HG03521 (cell line): ENCODE measurements at regions not wholly inside any gene's neighbourhood (a gene's known extent, or its start where the extent isn't known, plus 50 kb on each side); places are given as distances from the start of the nearest gene placed in this dataset.
"Not testable (repeated sequence)": the region's sequence is repeated elsewhere in the genome, so short reads cannot be mapped to it uniquely, and the experiment has no call there.

Experiments used
- ATAC-seq: cut with Tn5 transposase; IDR thresholded peaks from one replicate; pipeline ENCODE4 v1.9.1; 2021; ENCODE audit warnings: mild to moderate bottlenecking, moderate library complexity; ENCODE audit not compliant: unreplicated experiment

DNA sequence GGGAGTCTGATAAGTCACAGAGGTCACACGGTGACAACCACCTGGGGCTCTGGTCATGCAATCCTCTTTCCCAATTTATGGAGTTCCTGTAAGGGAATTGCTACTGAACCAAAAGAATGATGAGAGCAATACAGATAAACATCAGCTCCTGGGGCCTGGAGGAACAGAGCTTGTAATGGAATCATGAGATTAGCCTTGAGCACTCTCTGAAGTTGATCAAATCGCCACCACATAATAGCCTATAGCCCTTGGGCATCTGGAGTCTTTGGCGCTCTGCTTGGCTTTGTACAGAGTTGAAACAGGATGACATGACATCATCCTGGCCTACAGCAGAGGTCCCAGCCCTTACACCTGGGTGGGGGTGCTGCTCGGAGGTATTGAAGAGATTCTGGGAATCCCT is 154.3 kb upstream of the DTNBP1 start:
- no peak for ATAC-seq

DNA sequence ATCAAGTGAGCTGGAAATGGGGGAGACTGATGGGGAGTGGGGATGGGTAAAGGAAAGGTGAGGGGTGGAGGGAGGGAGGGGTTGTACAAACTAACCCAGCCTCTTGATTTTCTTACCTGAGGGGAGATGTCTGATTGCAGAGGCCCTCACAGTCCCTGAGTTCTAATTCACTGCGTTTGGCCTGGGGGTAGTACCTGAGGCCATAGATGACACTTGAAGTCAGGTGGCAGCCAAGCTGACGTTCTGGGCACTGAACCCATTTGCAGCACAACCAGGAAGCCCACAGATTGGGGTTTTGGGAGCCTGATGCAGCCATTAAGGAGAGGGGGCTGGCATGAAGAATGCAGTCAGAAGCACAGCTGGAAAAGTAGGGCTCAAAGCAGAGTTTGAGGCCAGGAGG is 153.8 kb upstream of the DTNBP1 start:
- no peak for ATAC-seq

DNA sequence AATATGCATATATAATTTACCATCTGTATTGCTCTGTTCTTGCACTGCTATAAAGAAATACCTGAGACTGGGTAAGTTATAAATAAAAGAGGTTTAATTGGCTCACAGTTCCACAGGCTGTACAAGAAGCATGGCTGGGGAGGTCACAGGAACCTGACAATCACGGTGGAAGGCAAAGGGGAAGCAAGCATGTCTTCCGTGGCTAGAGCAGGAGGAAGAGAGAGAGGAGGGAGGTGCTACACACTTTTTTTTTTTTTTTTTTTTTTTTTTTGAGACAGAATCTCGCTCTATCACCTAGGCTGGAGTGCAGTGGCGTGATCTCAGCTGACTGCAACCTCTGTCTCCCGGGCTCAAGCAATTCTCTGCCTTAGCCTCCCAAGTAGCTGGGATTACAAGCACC is 150.9 kb upstream of the DTNBP1 start:
- not testable (repeated sequence) for ATAC-seq

DNA sequence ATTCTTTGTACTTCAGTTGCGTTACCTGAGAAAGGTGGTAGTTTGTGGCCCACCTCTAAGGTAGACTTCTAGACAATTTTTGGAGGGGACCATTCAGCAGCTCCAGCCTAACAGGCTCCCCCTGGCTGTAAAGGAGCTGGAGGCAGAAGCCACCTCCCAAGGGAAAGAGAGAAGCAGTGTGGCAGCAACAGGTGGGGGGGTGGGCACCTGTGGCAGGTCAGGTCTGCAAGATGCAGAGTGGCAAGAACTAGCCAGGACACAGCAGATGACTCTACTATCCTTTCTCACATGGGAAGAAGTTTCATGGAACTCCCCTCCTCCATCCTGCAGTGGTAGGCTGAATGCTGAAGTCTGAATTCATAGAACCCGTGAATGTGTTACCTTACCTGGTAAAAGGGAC is 148.3 kb upstream of the DTNBP1 start:
- ATAC-seq, result no peak

DNA sequence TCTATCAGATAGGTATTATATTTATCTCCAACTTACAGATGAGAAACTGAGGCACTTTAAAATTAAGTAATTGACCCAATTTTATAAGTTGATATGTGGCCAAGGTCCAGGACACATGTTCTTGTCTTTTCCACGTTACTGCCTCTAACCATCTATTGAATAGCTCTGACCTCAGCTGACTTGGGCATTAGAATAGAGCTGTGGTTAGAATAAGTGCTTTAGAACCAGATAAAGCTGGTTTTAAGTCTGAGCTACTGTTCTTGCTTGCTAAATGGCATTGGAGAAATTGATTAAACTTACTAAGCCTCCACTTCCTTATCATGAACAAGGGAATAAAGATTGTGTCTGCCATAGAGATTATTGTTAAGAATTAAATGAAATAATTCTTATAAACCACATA is 147.8 kb upstream of the DTNBP1 start:
- no peak for ATAC-seq

DNA sequence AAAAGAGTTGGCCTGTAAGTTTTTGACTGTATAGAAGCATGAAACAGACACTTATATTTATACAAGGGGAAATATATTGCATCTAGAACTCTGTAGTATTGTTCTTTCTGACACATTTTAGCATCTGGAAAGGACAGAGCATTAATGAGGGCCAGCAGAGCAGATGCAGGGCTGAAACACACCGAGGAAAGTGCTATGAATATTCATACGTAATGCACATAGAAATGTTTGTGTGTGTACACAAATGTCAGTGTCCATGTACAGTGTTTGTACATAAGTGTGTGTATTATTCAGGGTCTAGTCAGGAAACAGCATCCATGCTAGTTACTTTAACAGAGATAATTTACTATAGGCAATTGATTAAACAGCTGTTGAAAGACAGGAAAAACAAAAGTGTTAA is 146.5 kb upstream of the DTNBP1 start:
- no peak for ATAC-seq

DNA sequence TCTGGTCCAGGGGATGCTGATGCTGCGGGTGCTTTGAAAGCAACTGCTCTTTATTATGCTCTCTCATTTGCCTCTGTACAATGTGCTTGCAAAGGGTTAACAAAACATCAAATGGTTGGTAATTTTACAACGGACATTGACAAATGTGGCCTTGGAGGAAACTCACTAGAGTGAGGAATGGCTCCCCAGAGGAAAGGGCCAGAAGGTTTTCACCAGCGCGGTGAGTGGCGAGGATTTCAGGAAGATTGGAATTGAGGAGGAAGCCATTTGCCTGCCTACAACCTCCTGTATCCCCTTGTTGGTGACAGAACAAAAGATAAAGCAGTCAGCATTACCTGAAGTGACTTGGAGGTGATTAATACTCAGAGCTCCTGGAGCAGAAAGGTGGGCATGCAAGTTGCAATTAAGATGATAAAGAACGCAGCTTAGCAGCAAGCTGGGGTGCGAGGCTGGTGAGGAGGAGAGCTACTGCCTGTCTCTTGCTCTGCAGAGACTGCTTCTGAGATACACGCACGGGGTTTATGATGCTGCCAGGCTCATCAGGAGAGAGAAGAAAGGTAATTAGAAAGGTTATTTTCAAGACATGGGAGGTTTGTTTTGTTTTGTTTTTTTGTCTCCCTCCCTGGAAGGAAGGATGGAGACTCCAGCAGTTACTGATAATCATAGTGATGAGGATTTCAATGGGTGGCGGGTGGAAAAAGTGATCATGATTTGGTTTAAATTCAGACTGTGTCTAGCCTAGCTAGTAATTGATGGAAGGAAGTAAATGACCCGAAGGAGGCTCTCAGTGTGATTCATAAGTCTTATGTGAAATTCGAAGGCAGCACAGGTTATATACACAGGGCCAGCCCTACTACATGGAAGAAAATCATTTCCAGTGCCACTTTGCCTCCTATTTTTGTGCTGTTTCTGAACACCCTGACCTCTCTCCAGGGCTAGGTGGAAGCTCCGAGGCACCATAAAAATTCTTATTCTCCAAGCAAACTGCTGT is 141.6 kb upstream of the DTNBP1 start:
- no peak for ATAC-seq

DNA sequence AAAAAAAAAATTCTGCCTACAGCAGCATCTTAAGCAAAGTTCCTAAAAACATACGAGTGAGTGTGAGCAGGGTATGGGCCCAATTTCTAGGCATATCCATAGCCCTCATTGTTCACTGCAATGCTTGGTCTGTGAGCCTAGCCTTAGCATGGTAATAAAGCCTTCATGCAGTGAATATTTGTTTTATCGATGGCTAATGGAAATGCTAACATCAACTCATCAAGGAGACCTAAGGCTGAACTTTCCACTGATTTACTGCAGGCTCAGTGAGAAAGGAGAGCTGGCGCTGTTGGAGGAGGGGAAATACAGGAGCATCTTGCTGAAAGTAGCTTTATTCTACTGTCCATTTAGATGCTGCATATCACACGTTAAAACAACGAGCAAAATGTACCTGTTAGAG is 139.6 kb upstream of the DTNBP1 start:
- no peak for ATAC-seq

DNA sequence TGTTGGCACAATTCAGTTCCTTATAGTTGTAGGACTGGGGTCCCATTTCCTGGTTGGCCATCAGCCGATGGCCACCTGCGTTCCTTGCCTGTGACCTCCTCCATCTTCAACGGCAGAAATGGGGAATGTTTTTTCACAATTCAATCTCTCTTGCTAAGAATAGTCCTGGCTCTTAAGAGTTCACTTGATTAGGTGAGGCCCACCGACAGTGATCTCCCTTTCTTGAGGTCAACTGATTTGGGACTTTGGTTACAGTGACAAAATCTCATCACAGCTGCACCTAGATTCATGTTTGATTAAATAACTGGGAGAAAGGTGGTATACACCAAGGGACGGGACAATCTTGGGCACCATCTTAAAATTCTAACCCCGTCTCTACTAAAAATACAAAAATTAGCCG is 139.1 kb upstream of the DTNBP1 start:
- no peak for ATAC-seq

DNA sequence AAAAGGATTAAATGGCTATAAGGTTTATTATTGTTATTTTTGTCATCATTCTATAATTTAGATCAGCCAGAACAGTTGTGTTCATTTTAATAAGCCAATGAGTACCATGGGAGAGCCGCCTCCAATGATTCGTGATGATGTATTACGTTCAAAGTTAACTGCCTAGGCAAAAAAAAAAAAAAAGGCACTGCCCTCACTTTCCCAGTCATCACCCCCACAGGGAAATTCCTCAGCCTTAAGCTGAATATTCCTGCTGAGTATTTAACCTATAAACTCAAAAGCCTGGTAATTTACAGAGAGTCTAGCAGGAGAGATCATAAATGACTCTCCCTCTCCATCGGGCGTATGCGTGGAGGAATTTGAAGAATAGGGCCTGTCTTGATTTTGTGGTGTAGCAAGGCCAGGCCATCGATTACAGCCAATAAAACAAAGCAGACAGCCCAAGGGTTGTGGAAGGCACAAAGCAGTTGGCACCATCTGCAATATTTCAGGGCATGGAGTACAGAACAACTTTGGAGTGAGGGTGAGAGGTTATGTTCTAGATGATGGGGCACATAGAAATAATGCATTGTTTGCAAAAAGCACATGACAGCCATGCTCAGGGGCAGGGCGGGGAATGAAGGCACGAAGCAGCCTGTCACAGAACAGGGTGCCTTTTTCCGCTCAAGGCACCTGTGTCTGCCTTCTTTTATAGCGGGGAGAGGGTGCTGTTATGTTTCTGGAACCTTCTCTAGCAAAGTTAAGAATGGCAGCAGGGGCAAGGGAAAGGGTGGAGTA is 138.2 kb upstream of the DTNBP1 start:
- ATAC-seq, result no peak

DNA sequence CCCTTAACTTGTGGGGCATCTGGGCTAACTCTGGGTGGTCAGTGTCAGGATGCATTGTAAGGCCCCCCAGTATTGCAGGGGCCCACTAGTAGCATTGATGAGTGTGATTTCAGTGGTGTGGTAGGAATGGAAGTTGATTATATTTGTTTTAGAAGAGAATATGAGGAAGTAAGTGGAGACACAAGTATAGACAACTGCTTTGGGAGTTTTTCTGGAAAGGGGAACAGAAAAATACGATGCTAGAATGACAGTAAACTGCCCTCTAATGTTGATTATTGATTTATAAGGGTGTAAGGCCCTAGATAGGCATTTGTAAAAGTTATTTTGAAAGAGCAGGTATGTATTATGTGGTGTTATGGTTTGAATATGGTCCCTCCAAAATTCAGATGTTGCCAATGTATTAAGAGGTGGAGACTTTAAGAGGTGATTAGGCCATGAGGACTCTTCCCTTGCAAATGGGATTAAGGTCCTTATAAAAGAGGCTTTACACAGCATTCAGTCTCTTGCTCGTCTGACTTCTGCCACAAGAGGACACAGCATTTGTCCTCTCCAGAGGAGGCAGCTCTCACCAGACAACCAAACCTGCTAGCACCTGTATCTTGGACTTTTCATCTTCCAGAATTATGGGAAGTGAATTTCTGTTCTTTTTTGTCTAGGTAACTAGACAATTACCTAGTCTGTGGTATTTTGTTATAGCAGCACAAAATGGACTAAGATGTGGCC is 135.9 kb upstream of the DTNBP1 start:
- ATAC-seq, result no peak

DNA sequence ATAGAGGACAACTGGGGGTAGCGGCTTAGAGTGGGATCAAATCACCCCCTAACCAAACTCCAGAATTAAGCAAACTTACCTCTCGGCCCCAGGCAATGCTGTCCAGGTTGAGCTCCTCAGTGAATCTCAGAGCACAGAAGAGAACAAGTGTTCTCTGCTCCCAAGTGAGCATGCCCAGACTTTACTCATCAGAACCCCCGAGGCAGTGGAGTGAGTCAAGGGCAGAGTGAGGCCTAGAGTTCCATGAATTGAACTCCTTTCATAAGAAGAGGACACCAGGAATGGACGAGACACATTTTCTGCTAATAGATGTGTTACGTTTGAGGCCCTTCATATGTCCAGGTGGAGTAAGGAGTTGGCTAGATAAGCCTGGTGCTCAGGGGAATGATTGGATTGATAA is 134.0 kb upstream of the DTNBP1 start:
- ATAC-seq, result no peak

DNA sequence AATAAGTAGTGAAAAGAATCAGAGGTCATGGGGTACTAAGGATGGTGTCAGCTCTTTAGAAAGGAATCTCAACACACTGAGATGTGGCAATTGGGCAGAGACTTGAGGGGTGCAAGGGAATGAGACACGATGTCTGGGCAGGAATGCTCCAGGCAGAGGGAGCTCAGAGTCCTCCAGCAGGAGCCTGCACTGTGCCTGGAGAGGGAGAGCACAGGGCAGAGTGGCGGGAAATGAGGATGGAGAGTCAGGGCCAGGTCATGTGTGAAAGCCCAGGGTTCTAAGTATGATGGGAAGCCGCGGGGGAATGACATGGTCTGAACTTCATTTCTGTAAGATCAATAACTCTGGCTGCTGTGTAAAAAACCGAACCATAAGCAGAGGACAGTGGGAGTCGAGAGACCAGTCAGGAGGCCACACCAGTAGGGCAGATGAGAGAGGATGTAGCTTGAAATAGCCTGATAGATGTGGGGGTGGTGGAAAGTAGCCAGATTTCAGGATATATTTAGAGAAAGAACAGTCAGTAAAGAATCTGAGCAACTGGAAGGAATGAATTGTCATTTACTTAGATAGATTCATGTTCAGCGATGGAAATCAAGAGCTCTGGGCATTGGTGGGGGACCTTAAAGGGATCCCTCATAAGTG is 133.4 kb upstream of the DTNBP1 start:
- no peak for ATAC-seq

DNA sequence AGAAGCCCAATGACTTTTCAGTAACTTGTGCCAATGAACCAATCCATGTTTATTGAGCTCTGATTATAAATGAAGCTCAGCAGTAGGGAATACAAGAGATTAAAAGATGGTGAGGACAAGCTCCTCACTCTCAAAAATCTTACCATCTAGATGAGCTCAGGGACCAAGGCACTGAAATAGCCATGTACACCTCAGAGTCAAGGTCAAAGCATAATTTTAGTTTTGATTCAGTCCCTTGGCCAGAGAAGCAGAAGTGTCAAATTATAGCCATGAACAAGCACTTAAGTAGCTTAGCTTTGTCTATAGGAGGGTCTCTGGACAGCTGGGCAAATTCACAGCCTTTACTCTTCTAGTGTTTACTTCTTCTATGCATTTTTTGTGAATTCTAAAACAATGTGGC is 131.0 kb upstream of the DTNBP1 start:
- ATAC-seq, result no peak

DNA sequence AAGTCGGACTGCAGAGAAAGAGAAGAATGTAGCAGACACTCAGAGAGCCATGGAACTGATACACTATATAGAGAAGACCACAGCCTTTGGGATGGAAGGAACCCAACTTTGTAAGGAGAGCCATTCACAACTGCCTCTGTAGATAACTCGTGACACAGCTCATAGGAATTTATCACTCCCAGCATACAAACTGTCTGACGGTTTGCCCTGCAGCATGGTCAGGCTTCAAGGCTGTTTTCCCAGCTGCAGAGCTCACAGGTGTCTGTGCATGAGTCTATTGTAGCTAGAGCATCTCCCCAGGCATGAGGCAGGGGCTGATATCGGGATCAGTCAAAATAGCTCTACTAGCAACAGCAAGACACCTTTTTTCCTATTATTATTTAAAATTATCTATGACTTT is 130.5 kb upstream of the DTNBP1 start:
- ATAC-seq, result no peak

DNA sequence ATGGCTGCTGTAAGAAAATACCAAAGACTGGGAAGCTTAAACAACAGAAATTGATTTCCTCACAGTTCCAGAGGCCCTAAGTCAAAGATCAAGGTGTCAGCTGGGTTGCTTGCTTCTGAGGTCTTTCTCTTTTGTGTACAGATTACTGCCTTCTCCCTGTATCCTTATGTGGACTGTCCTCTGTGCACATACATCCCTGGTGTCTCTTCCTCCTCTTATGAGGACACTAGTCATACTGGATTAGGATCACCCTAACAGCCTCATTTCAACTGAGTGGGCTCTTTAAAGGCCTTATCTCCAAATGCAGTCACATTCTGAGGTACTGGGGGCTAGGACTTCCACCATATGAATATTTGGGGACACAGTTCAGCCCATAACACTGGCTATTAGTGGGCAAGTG is 130.0 kb upstream of the DTNBP1 start:
- no peak for ATAC-seq

DNA sequence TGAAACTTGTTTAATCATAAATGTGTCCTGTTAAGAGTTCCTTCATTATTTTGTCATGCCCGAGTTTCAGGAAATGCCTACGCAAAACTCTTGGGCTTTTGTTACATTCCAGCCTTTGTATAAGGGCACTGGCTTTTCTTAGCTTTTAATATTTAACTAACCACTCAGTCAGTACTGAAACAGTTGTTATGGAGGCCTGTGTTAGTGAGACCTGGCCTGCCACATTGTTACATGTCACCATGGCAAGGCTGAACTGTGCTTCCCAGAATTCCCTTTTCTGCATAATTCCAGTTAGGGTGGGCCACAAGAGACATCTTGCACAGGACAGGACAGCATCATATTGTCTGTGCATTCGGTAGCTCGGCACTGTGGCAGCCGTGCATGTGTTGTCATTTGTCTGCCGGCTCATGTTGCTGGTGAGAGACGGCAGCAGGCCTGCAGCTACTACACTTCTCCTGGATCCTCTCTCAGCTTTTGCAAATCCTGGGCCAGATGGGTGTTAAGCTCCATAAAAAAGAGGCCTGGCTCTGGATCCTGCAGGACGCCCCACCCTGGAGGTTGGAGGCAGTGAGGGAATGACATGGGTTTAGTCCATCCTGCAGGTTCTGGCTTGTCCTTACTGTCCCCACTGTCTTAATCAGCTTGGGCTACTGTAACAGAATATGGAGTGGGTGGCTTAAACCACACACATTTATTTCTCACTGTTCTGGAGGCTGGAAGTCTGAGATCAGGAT is 128.8 kb upstream of the DTNBP1 start:
- ATAC-seq, result no peak

DNA sequence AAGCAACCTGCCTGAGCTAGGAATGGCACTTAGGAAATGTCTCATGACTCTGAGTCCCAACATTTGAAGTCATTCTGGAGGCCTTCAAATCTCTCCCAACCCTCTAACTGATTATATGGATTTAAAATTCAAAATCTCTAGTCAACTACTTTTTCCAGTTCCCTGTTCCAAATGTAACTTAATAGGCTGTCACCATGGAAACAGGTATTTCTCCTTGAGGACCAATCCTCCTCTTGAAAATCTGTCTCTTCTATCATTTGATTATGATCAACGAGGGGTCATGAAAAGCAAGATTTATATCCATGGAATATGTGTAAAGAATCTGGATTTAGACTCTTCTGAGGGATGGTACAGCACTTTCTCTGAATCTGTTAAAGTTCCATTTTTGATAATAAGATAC is 127.3 kb upstream of the DTNBP1 start:
- ATAC-seq, result no peak

DNA sequence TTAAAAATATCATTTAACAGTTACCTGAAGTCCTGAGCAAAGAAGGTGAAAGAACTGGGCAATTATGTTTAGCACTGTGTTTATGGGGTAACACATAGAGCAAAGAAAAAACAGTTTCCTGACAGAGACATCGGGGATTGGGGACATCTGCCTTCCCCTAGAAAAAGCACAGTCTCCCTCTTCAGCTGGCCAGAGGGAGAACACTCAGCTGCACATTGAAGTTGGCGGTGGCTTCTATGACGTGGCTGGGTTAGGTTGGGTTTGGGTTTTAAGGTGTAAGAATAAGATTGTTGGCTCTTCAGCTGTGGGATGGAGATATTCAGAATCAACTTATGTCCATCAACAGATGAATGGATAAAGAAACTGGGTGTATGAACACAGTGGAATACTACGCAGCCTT is 124.0 kb upstream of the DTNBP1 start:
- no peak for ATAC-seq

DNA sequence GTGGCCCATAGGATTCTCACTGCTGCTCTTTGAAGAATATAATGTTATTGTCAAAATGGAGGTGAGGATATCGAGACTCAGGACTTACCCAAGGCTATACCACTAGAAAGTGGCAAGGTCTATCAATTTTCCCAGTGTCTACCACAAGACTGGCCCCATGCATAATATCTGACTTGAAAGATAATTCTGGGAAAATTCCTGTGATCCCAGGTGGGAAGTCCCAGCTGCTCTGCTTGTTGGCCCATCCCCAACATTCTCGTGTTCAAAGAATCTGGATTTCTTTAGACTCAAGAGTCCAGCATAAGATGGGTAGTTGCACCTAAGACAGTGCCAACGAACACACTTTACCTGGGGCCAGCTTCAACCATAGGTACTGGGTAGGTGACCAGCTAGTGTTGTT is 120.7 kb upstream of the DTNBP1 start:
- no peak for ATAC-seq
